Keratinocyte (primary cell): ENCODE measurements at regions not wholly inside any gene's neighbourhood (a gene's known extent, or its start where the extent isn't known, plus 50 kb on each side); places are given as distances from the start of the nearest gene placed in this dataset.

Source experiments
- DNase-seq: peaks from one replicate; pipeline ENCODE4 v3.0.0-alpha.2; 2011; ENCODE audit warnings: low read depth, missing footprints, low spot score
- FAIRE-seq: peaks from 2 replicates; lab custom pipeline; 2011; peaks lifted over from hg19 to GRCh38; lab: Jason Lieb, UNC
- H2AFZ ChIP-seq: 2 replicates; pipeline ENCODE4 v1.6.0; 2012; ENCODE audit warnings: low read length, control low read depth, inconsistent platforms; ENCODE audit not compliant: control insufficient read depth
- H3K27ac ChIP-seq: 2 replicates; pipeline ENCODE4 v1.5.1; 2011; ENCODE audit warnings: low read length; ENCODE audit not compliant: control insufficient read depth, insufficient read depth
- H3K27me3 ChIP-seq: 3 replicates; pipeline ENCODE4 v1.6.0; 2011; ENCODE audit warnings: low read length; ENCODE audit not compliant: control insufficient read depth, insufficient read depth; ENCODE audit errors: extremely low read depth
- H3K36me3 ChIP-seq, 2 experiments: 2 replicates in 1 of 2; 3 replicates in 1 of 2; pipeline ENCODE4 v1.5.1; 2011; ENCODE audit warnings: low read length in 2 of 2, mild to moderate bottlenecking in 1 of 2; ENCODE audit not compliant: control insufficient read depth in 2 of 2, insufficient read depth in 2 of 2; ENCODE audit errors: extremely low read depth in 1 of 2
- H3K4me1 ChIP-seq: 3 replicates; pipeline ENCODE4 v1.5.1; 2011; ENCODE audit warnings: low read length; ENCODE audit not compliant: control insufficient read depth, insufficient read depth; ENCODE audit errors: extremely low read depth
- H3K4me2 ChIP-seq: 3 replicates; pipeline ENCODE4 v1.6.0; 2011; ENCODE audit warnings: low read depth, low read length; ENCODE audit not compliant: control insufficient read depth, insufficient read depth; ENCODE audit errors: extremely low read depth
- H3K4me3 ChIP-seq, 3 experiments: fragments of 200-600 bp in 1 of 3; sonication (generic) in 1 of 3; 2 replicates in 2 of 3; 3 replicates in 1 of 3; pipeline ENCODE4 v1.5.1; 2011 to 2016; ENCODE audit warnings: low read length in 3 of 3, mild to moderate bottlenecking in 3 of 3, control low read depth in 2 of 3, inconsistent platforms in 1 of 3, low read depth in 1 of 3, mixed read lengths in 1 of 3, mixed run types in 1 of 3, moderate library complexity in 1 of 3; ENCODE audit not compliant: control insufficient read depth in 2 of 3, insufficient read depth in 2 of 3; ENCODE audit errors: extremely low read depth in 1 of 3
- H3K79me2 ChIP-seq: 2 replicates; pipeline ENCODE4 v1.6.0; 2012; ENCODE audit warnings: low read length; ENCODE audit not compliant: control insufficient read depth, insufficient read depth
- H3K9ac ChIP-seq: 3 replicates; pipeline ENCODE4 v1.6.0; 2011; ENCODE audit warnings: low read length; ENCODE audit not compliant: control insufficient read depth, insufficient read depth; ENCODE audit errors: extremely low read depth
- H3K9me1 ChIP-seq: 3 replicates; pipeline ENCODE4 v1.6.0; 2011; ENCODE audit warnings: low read length; ENCODE audit not compliant: control insufficient read depth, insufficient read depth; ENCODE audit errors: extremely low read depth
- H3K9me3 ChIP-seq: 2 replicates; pipeline ENCODE4 v1.5.1; 2012; ENCODE audit warnings: low read depth, low read length; ENCODE audit not compliant: control insufficient read depth
- H4K20me1 ChIP-seq: 3 replicates; pipeline ENCODE4 v1.6.0; 2011; ENCODE audit warnings: low read length; ENCODE audit not compliant: control insufficient read depth, insufficient read depth; ENCODE audit errors: extremely low read depth
- CTCF ChIP-seq, 3 experiments: IDR thresholded peaks in 1 of 3; conservative IDR thresholded peaks in 1 of 3; optimal IDR thresholded peaks in 1 of 3; 2 replicates in 2 of 3; 3 replicates in 1 of 3; pipeline versions ENCODE3 to v1.5.1; 2011; ENCODE audit warnings: low read length in 3 of 3, mild to moderate bottlenecking in 3 of 3, moderate library complexity in 2 of 3, control low read depth in 1 of 3, inconsistent platforms in 1 of 3; ENCODE audit not compliant: insufficient read depth in 2 of 3; ENCODE audit errors: extremely low read depth in 1 of 3
- EZH2 ChIP-seq: IDR thresholded peaks from one replicate; pipeline ENCODE4 v1.6.1; 2012; ENCODE audit warnings: inconsistent platforms, mild to moderate bottlenecking, low read length, moderate library complexity
- dilution Hi-C: fragments of 300-500 bp; cut with MboI; formaldehyde crosslinking; loops from one replicate; pipeline ENCODE4 v1.7.0; 2020; ENCODE audit warnings: low sequenced_read_pairs; ENCODE audit not compliant: extremely low pct_ligation_motif_present

- peaks cover 6% of the 10 kb centered on the region for H3K9me3 ChIP-seq
- no peaks in the 10 kb centered on the region for H3K79me2 ChIP-seq
- H3K36me3 ChIP-seq: no peaks in the 10 kb centered on the region
- H3K27ac ChIP-seq: no peak overlapping the region
- peak overlapping the region; percentile 30 for H3K4me2 ChIP-seq
- no peak overlapping the region for H3K9ac ChIP-seq
- no peaks in the 10 kb centered on the region for H3K9me1 ChIP-seq
- no peak overlapping the region for H2AFZ ChIP-seq
- H4K20me1 ChIP-seq: no peaks in the 10 kb centered on the region
- DNase-seq (no peak), FAIRE-seq (no peak)
- peaks cover 8% of the 10 kb centered on the region for H3K4me1 ChIP-seq
- dilution Hi-C loops: no loop called here
- no peaks in the 10 kb centered on the region for H3K27me3 ChIP-seq
- H3K4me3 ChIP-seq: no peak overlapping the region
- TF ChIP-seq CTCF (optimal IDR thresholded peaks at IDR 0.05 in 1 of 3, IDR thresholded peaks at IDR 0.05 in 1 of 3, conservative IDR thresholded peaks at IDR 0.05 in 1 of 3; ENCODE audit: extremely low read depth in 1 of 3, insufficient read depth in 2 of 3, low read length in 3 of 3): peak; percentile 71 to 86 (median 83)
- TF ChIP-seq EZH2: no peak
Measured at GRCh38 chr20:56995635-56996075, 270.8 kb downstream of the BMP7 start.

- FAIRE-seq (no peak), DNase-seq (no peak)
- Histone ChIP-seq H2AFZ (no peak overlapping the region), H3K4me1 (peaks cover 17% of the 10 kb centered on the region), H3K9ac (no peak overlapping the region), H4K20me1 (no peaks in the 10 kb centered on the region), H3K27me3 (no peaks in the 10 kb centered on the region), H3K4me3 (no peak overlapping the region), H3K9me1 (peaks cover 3% of the 10 kb centered on the region), H3K36me3 (no peaks in the 10 kb centered on the region), H3K79me2 (no peaks in the 10 kb centered on the region), H3K9me3 (peaks cover 6% of the 10 kb centered on the region), H3K4me2 (no peak overlapping the region), H3K27ac (no peak overlapping the region)
- TF ChIP-seq EZH2 (no peak), CTCF (optimal IDR thresholded peaks at IDR 0.05 in 1 of 3, IDR thresholded peaks at IDR 0.05 in 1 of 3, conservative IDR thresholded peaks at IDR 0.05 in 1 of 3; ENCODE audit: extremely low read depth in 1 of 3, insufficient read depth in 2 of 3, low read length in 3 of 3) (no peak)
- dilution Hi-C loops: no loop called here
Measured at GRCh38 chr20:56996533-56996932, 269.9 kb downstream of the BMP7 start.
